H1 (cell line): ENCODE measurements at regions not wholly inside any gene's neighbourhood (a gene's known extent, or its start where the extent isn't known, plus 50 kb on each side); places are given as distances from the start of the nearest gene placed in this dataset.

ENCODE experiments used
- CTCF ChIA-PET: fragments of 300-600 bp; sonication (Branson Sonifier 250); formaldehyde crosslinking; loops from one replicate; lab custom pipeline; 2021; ENCODE audit not compliant: partially characterized antibody; lab: Charles Lee
- POLR2A ChIA-PET: fragments of 300-600 bp; sonication (Branson Sonifier 250); formaldehyde crosslinking; loops from one replicate; lab custom pipeline; 2021; ENCODE audit warnings: inconsistent platforms; ENCODE audit not compliant: partially characterized antibody; lab: Charles Lee
- DNase-seq, 2 experiments: peaks; one replicate each; pipeline versions ENCODE4 v3.0.0 to v3.0.0-alpha.2; 2010 to 2022; ENCODE audit warnings: low spot score in 2 of 2, low read depth in 1 of 2, mixed read lengths in 1 of 2
- FAIRE-seq: peaks from 2 replicates; lab custom pipeline; 2011; peaks lifted over from hg19 to GRCh38; lab: Jason Lieb, UNC
- H2AFZ ChIP-seq: 2 replicates; pipeline ENCODE4 v1.8.1; 2012; ENCODE audit warnings: low read length, inconsistent platforms
- H2AK5ac ChIP-seq: 2 replicates; pipeline ENCODE4 v1.6.1; 2013; ENCODE audit warnings: low read depth, low read length
- H2BK120ac ChIP-seq: replicated peaks from 2 replicates; pipeline ENCODE3; 2013; ENCODE audit warnings: low read depth, low read length, inconsistent platforms
- H2BK12ac ChIP-seq: 2 replicates; pipeline ENCODE4 v1.6.1; 2013; ENCODE audit warnings: low read depth, low read length
- H2BK15ac ChIP-seq: 2 replicates; pipeline ENCODE4 v1.6.1; 2013; ENCODE audit warnings: low read length
- H2BK20ac ChIP-seq: 2 replicates; pipeline ENCODE4 v1.6.1; 2013; ENCODE audit warnings: low read length
- H2BK5ac ChIP-seq: 2 replicates; pipeline ENCODE4 v1.6.1; 2013; ENCODE audit warnings: low read depth, low read length
- H3K14ac ChIP-seq: 2 replicates; pipeline ENCODE4 v1.6.1; 2013; ENCODE audit warnings: inconsistent platforms; ENCODE audit not compliant: insufficient read length
- H3K18ac ChIP-seq: 2 replicates; pipeline ENCODE4 v1.6.1; 2013; ENCODE audit warnings: low read length; ENCODE audit errors: extremely low read depth
- H3K23ac ChIP-seq: 2 replicates; pipeline ENCODE4 v1.6.1; 2013; ENCODE audit warnings: inconsistent platforms; ENCODE audit not compliant: insufficient read length
- H3K23me2 ChIP-seq: 2 replicates; pipeline ENCODE4 v1.6.1; 2013; ENCODE audit warnings: low read depth, low read length
- H3K27ac ChIP-seq: 2 replicates; pipeline ENCODE4 v1.6.1; 2011; ENCODE audit warnings: low read depth, low read length, inconsistent platforms
- H3K27me3 ChIP-seq, 4 experiments: replicated peaks in 1 of 4; 1 replicate in 1 of 4; 2 replicates in 3 of 4; pipeline versions ENCODE4 v1.6.1 to v1.8.1; 2011 to 2013; ENCODE audit warnings: low read length in 3 of 4, mild to moderate bottlenecking in 3 of 4, inconsistent platforms in 2 of 4, mixed read lengths in 2 of 4, moderate library complexity in 1 of 4; ENCODE audit not compliant: control insufficient read depth in 3 of 4, insufficient read depth in 3 of 4; ENCODE audit errors: extremely low read depth in 1 of 4
- H3K36me3 ChIP-seq, 4 experiments: 2 replicates each; pipeline versions ENCODE4 v1.6.1 to v1.8.1; 2011 to 2013; ENCODE audit warnings: mild to moderate bottlenecking in 4 of 4, low read length in 3 of 4, moderate library complexity in 2 of 4, control low read depth in 1 of 4, inconsistent platforms in 1 of 4; ENCODE audit not compliant: insufficient read depth in 4 of 4, control insufficient read depth in 2 of 4
- H3K4ac ChIP-seq: replicated peaks from 2 replicates; pipeline ENCODE3; 2013; ENCODE audit warnings: low read length, low read depth, mixed read lengths, inconsistent platforms; ENCODE audit not compliant: insufficient read length
- H3K4me1 ChIP-seq, 4 experiments: replicated peaks in 1 of 4; 1 replicate in 1 of 4; 2 replicates in 3 of 4; pipeline versions ENCODE4 v1.6.1 to v1.8.1; 2011 to 2013; ENCODE audit warnings: low read length in 3 of 4, inconsistent platforms in 2 of 4, mixed read lengths in 1 of 4; ENCODE audit not compliant: insufficient read depth in 4 of 4, control insufficient read depth in 3 of 4
- H3K4me2 ChIP-seq, 2 experiments: 2 replicates each; pipeline versions ENCODE4 v1.6.1 to v1.8.1; 2011 to 2013; ENCODE audit warnings: low read depth in 2 of 2, low read length in 2 of 2, control low read depth in 1 of 2, inconsistent platforms in 1 of 2, mild to moderate bottlenecking in 1 of 2; ENCODE audit not compliant: insufficient read depth in 1 of 2
- H3K4me3 ChIP-seq, 4 experiments: fragments of 200-600, 300-600 bp in 1 of 4; sonication (generic), shearing (Covaris generic), sonication (Bioruptor Twin) in 1 of 4; 2 replicates each; pipeline versions ENCODE4 v1.5.1 to v1.8.1; 2011 to 2016; ENCODE audit warnings: low read length in 4 of 4, low read depth in 3 of 4, control low read depth in 2 of 4, inconsistent platforms in 2 of 4, mild to moderate bottlenecking in 2 of 4, mixed read lengths in 1 of 4, moderate library complexity in 1 of 4; ENCODE audit not compliant: insufficient read depth in 2 of 4; ENCODE audit errors: extremely low read depth in 1 of 4
- H3K56ac ChIP-seq: replicated peaks from 2 replicates; pipeline ENCODE3; 2013; ENCODE audit warnings: low read depth, mild to moderate bottlenecking, mixed read lengths, low read length, inconsistent platforms; ENCODE audit not compliant: insufficient read length
- H3K79me1 ChIP-seq: 2 replicates; pipeline ENCODE4 v1.6.1; 2013; ENCODE audit warnings: low read depth, low read length, control low read depth
- H3K79me2 ChIP-seq, 2 experiments: 2 replicates each; pipeline versions ENCODE4 v1.6.1 to v1.8.1; 2012 to 2013; ENCODE audit warnings: low read length in 2 of 2, mild to moderate bottlenecking in 2 of 2, inconsistent platforms in 1 of 2; ENCODE audit not compliant: insufficient read depth in 2 of 2, control insufficient read depth in 1 of 2
- H3K9ac ChIP-seq, 4 experiments: replicated peaks in 1 of 4; 1 replicate in 1 of 4; 2 replicates in 3 of 4; pipeline versions ENCODE4 v1.6.1 to v1.8.1; 2011 to 2013; ENCODE audit warnings: low read depth in 3 of 4, low read length in 3 of 4, control low read depth in 2 of 4, mild to moderate bottlenecking in 2 of 4, moderate library complexity in 2 of 4, inconsistent platforms in 1 of 4; ENCODE audit errors: extremely low read depth in 1 of 4
- H3K9me3 ChIP-seq, 2 experiments: 2 replicates each; pipeline versions ENCODE4 v1.6.1 to v1.8.1; 2012 to 2013; ENCODE audit warnings: mild to moderate bottlenecking in 2 of 2, moderate library complexity in 2 of 2, control low read depth in 1 of 2, inconsistent platforms in 1 of 2, low read depth in 1 of 2, low read length in 1 of 2, mixed read lengths in 1 of 2; ENCODE audit not compliant: insufficient read depth in 2 of 2
- H4K20me1 ChIP-seq, 2 experiments: replicated peaks in 1 of 2; 2 replicates each; pipeline versions ENCODE3 to v1.8.1; 2011 to 2013; ENCODE audit warnings: inconsistent platforms in 2 of 2, low read length in 2 of 2, mild to moderate bottlenecking in 1 of 2; ENCODE audit not compliant: insufficient read depth in 2 of 2, control insufficient read depth in 1 of 2
- H4K5ac ChIP-seq: 2 replicates; pipeline ENCODE4 v1.6.1; 2013; ENCODE audit warnings: low read length, low read depth, mixed read lengths, inconsistent platforms; ENCODE audit not compliant: insufficient read length
- H4K8ac ChIP-seq: 2 replicates; pipeline ENCODE4 v1.8.0; 2013; ENCODE audit warnings: mild to moderate bottlenecking, moderate library complexity, low read length, inconsistent platforms; ENCODE audit not compliant: insufficient read depth; ENCODE audit errors: extremely low read depth
- H4K91ac ChIP-seq: replicated peaks from 2 replicates; pipeline ENCODE3; 2013; ENCODE audit warnings: low read length, mixed read lengths, inconsistent platforms; ENCODE audit not compliant: insufficient read length
- CBX5 ChIP-seq: fragments of 300-800, 300-1000 bp; sonication (generic); IDR thresholded peaks from 2 replicates; pipeline ENCODE4 v1.7.1; 2016; ENCODE audit warnings: antibody characterized with exemption, low read length, low read depth
- HDAC6 ChIP-seq: IDR thresholded peaks from one replicate; pipeline ENCODE4 v1.7.1; 2012; ENCODE audit warnings: low read depth, mild to moderate bottlenecking, inconsistent platforms, low read length, moderate library complexity
- NANOG ChIP-seq: IDR thresholded peaks from 2 replicates; pipeline ENCODE4 v1.6.1; 2011; ENCODE audit warnings: low read length, low read depth, mild to moderate bottlenecking, inconsistent platforms; ENCODE audit not compliant: insufficient read depth, poor library complexity, severe bottlenecking
- NRF1 ChIP-seq: IDR thresholded peaks from 2 replicates; pipeline ENCODE4 v1.6.1; 2011; ENCODE audit warnings: mild to moderate bottlenecking, low read depth, low read length, improper control_type of control experiment
- RXRA ChIP-seq: IDR thresholded peaks from 2 replicates; pipeline ENCODE4 v1.6.1; 2011; ENCODE audit warnings: low read depth, mild to moderate bottlenecking, low read length, moderate library complexity; ENCODE audit not compliant: insufficient read depth
- TEAD4 ChIP-seq: IDR thresholded peaks from 2 replicates; pipeline ENCODE4 v1.6.1; 2012; ENCODE audit warnings: low read depth, low read length, inconsistent platforms, mixed read lengths
- WGBS, 2 experiments: shearing (Covaris generic) in 1 of 2; methylation state at CpG; one replicate each; pipeline versions ENCODE4 v1.1.6 to v1.1.7; 2013 to 2015; ENCODE audit warnings: low lambda C conversion rate in 2 of 2, mixed read lengths in 2 of 2, inconsistent platforms in 1 of 2, low coverage in 1 of 2, missing lambda C conversion rate in 1 of 2; ENCODE audit not compliant: insufficient replicate concordance in 2 of 2, insufficient coverage in 1 of 2, insufficient read length in 1 of 2; ENCODE audit errors: extremely low coverage in 1 of 2, missing lambda C conversion rate in 1 of 2; 5-methylcytosine and 5-hydroxymethylcytosine counted together

GRCh38 chr10:130834573-130834972 is 476.9 kb downstream of the TCERG1L start:
- no peak overlapping the region for H2BK5ac ChIP-seq
- CTCF ChIA-PET, result interaction anchor here (1.2 kb wide), 1 partner anchor 13 kb away, joined by 4 read pairs; no protein-coding TSS in a partner anchor
- WGBS, 2 experiments, result 84% methylated on average over 15 of the region's 15 CpGs; no CpG with 5 or more reads in 1 of the 2 experiments

More at GRCh38 chr10:130834573-130834972, 476.9 kb downstream of the TCERG1L start:
- Histone ChIP-seq H3K36me3 (no peaks in the 10 kb centered on the region), H4K20me1 (no peaks in the 10 kb centered on the region), H3K9me3 (no peaks in the 10 kb centered on the region), H3K23ac (no peak overlapping the region), H3K4ac (no peak overlapping the region), H3K4me3 (no peak overlapping the region), H3K27me3 (no peaks in the 10 kb centered on the region), H4K91ac (no peak overlapping the region), H4K8ac (no peak overlapping the region), H3K56ac (no peak overlapping the region), H3K23me2 (no peaks in the 10 kb centered on the region), H3K79me2 (no peaks in the 10 kb centered on the region), H3K27ac (no peak overlapping the region), H4K5ac (no peak overlapping the region), H2AFZ (no peak overlapping the region), H2BK120ac (no peak overlapping the region), H2BK20ac (no peak overlapping the region), H3K18ac (no peak overlapping the region), H2BK12ac (no peak overlapping the region), H3K4me2 (no peak overlapping the region), H3K79me1 (no peaks in the 10 kb centered on the region), H3K14ac (no peak overlapping the region), H2BK15ac (no peak overlapping the region)
- POLR2A ChIA-PET, result no interaction called here
- FAIRE-seq (no peak), DNase-seq (no peak)
- TF ChIP-seq HDAC6 (no peak), CBX5 (no peak), NANOG (no peak), NRF1 (no peak), RXRA (no peak), TEAD4 (no peak)
- TF ChIP-seq, all 59 proteins: peak for 0
- Histone ChIP-seq H2AK5ac (no peak overlapping the region), H3K9ac (no peak overlapping the region), H3K4me1 (no peaks in the 10 kb centered on the region)
